ENCODE measurements at regions not wholly inside any gene's neighbourhood (a gene's known extent, or its start where the extent isn't known, plus 50 kb on each side); places are given as distances from the start of the nearest gene placed in this dataset.

- no peak overlapping the region for H3K9ac ChIP-seq
- no peaks in the 10 kb centered on the region for H3K9me3 ChIP-seq (ENCODE audit: control insufficient read depth, low read length)
- H3K79me2 ChIP-seq: no peaks in the 10 kb centered on the region
- H3K27ac ChIP-seq: no peak overlapping the region
- no peaks in the 10 kb centered on the region for H3K36me3 ChIP-seq (ENCODE audit: control insufficient read depth, insufficient read depth, low read length)
- H3K4me2 ChIP-seq (ENCODE audit: low read length): no peak overlapping the region
- no peak overlapping the region for H3K4me3 ChIP-seq (ENCODE audit: low read depth, low read length)
- H3K27me3 ChIP-seq (ENCODE audit: control insufficient read depth, insufficient read depth, low read length): no peaks in the 10 kb centered on the region
- H2AFZ ChIP-seq: no peak overlapping the region
- no peak for TF ChIP-seq CTCF (IDR thresholded peaks at IDR 0.05)
- H3K4me1 ChIP-seq: no peaks in the 10 kb centered on the region
Measured at GRCh38 chr3:23650371-23651140, 155.2 kb upstream of the UBE2E1 start.

GRCh38 chr3:23653647-23654525, 151.9 kb upstream of the UBE2E1 start:
- no peaks in the 10 kb centered on the region for H3K9me3 ChIP-seq (ENCODE audit: control insufficient read depth, low read length)
- H3K36me3 ChIP-seq (ENCODE audit: control insufficient read depth, insufficient read depth, low read length): no peaks in the 10 kb centered on the region
- no peak overlapping the region for H2AFZ ChIP-seq
- no peaks in the 10 kb centered on the region for H3K4me1 ChIP-seq
- no peak overlapping the region for H3K9ac ChIP-seq
- H3K27ac ChIP-seq: no peak overlapping the region
- H3K4me2 ChIP-seq (ENCODE audit: low read length): no peak overlapping the region
- TF ChIP-seq CTCF (IDR thresholded peaks at IDR 0.05): no peak
- no peaks in the 10 kb centered on the region for H3K27me3 ChIP-seq (ENCODE audit: control insufficient read depth, insufficient read depth, low read length)
- H3K79me2 ChIP-seq: no peaks in the 10 kb centered on the region
- H3K4me3 ChIP-seq (ENCODE audit: low read depth, low read length): no peak overlapping the region

DNA sequence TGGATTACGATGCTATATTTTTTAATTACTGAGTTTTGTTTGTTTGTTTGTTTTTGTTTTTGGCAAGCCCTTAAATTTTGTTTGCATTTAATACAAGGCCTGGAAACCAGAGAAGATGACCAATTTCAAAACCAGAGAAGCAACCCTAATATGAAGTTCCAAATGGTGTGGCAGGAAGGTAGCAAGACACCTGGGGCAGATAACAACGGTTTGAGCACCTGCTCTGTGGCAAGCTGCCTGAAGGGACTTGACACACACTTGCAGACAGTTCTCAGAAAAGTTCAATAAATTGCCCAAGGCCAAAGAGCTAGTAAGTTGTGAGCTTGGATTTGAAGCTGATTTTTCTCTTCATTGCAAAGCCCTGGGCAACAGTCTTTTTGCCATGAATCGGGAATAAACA, 151.2 kb upstream of the UBE2E1 start:
- Histone ChIP-seq H3K9me3 (ENCODE audit: control insufficient read depth, low read length) (no peaks in the 10 kb centered on the region), H3K4me2 (ENCODE audit: low read length) (no peak overlapping the region), H3K79me2 (no peaks in the 10 kb centered on the region), H3K27me3 (ENCODE audit: control insufficient read depth, insufficient read depth, low read length) (no peaks in the 10 kb centered on the region), H2AFZ (no peak overlapping the region), H3K36me3 (ENCODE audit: control insufficient read depth, insufficient read depth, low read length) (no peaks in the 10 kb centered on the region), H3K4me3 (ENCODE audit: low read depth, low read length) (no peak overlapping the region), H3K9ac (no peak overlapping the region), H3K27ac (no peak overlapping the region), H3K4me1 (no peaks in the 10 kb centered on the region)
- TF ChIP-seq CTCF (IDR thresholded peaks at IDR 0.05): no peak

DNA sequence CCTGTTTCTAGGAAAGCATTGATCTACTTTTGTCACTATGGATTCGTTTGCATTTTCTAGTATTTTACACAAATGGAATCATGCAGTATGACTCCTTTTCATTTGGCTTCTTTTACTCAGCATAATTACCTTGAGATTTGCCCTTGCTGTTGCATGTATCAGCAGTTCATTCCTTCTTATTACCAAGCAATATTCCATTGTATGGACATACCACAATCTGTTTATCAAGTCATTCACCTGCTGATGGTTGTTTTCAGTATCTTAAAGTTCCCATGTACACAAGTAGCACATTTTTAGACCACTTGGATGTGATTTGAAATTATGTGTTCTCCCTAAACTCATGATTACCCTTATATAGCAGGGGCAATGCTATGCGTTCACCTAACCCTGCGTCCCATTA, 150.0 kb upstream of the UBE2E1 start:
- Histone ChIP-seq H2AFZ (no peak overlapping the region), H3K9me3 (ENCODE audit: control insufficient read depth, low read length) (no peaks in the 10 kb centered on the region), H3K4me3 (ENCODE audit: low read depth, low read length) (no peak overlapping the region), H3K27me3 (ENCODE audit: control insufficient read depth, insufficient read depth, low read length) (no peaks in the 10 kb centered on the region), H3K36me3 (ENCODE audit: control insufficient read depth, insufficient read depth, low read length) (no peaks in the 10 kb centered on the region), H3K4me1 (no peaks in the 10 kb centered on the region), H3K27ac (no peak overlapping the region), H3K4me2 (ENCODE audit: low read length) (no peak overlapping the region), H3K9ac (no peak overlapping the region), H3K79me2 (no peaks in the 10 kb centered on the region)
- no peak for TF ChIP-seq CTCF (IDR thresholded peaks at IDR 0.05)
